ENCODE measurements at regions not wholly inside any gene's neighbourhood (a gene's known extent, or its start where the extent isn't known, plus 50 kb on each side); places are given as distances from the start of the nearest gene placed in this dataset.

GRCh38 chr10:110432814-110433565 lies 64.7 kb upstream of the DUSP5 start:
- no peak for TF ChIP-seq CTCF (IDR thresholded peaks at IDR 0.05)
- no peak for TF ChIP-seq EP300 (IDR thresholded peaks at IDR 0.05)

All from tibial nerve (tissue), 4 donors.